HepG2 (cell line): ENCODE measurements at regions not wholly inside any gene's neighbourhood (a gene's known extent, or its start where the extent isn't known, plus 50 kb on each side); places are given as distances from the start of the nearest gene placed in this dataset.

Experiments
- ATAC-seq: fragments of 200-7000 bp; cut with Tn5 transposase; 3 replicates; pipeline ENCODE4 v1.9.1; 2020; ENCODE audit warnings: mild to moderate bottlenecking, moderate library complexity
- BruUV-seq: library from RNA; stranded (reverse); fragments of 400-500 nt; replicated peaks from 2 replicates; lab custom pipeline; 2021; lab: Mats Ljungman, UMichigan
- CTCF ChIA-PET: fragments of 300-600 bp; formaldehyde crosslinking; extraction: SDS; loops from one replicate; lab custom pipeline; 2021; ENCODE audit warnings: low total read pairs, inconsistent platforms, low intra/inter-chr PET ratio; lab: Yijun Ruan, JAX
- POLR2A ChIA-PET: fragments of 350-600 bp; sonication (Branson Sonifier 250); formaldehyde crosslinking; loops from one replicate; lab custom pipeline; 2020; ENCODE audit warnings: antibody characterized with exemption, inconsistent platforms; lab: Yijun Ruan, JAX
- DNase-seq: peaks from one replicate; pipeline ENCODE4 v3.0.0-alpha.2; 2015; ENCODE audit warnings: low spot score
- FAIRE-seq: peaks from 3 replicates; lab custom pipeline; 2011; peaks lifted over from hg19 to GRCh38; lab: Jason Lieb, UNC
- H2AFZ ChIP-seq: one replicate; pipeline ENCODE4 v1.6.1; 2011; ENCODE audit warnings: low read length, inconsistent platforms
- H3K27ac ChIP-seq: fragments of 300-600 bp; 3 replicates; pipeline ENCODE4 v1.8.0; 2011; ENCODE audit warnings: mixed run types, mild to moderate bottlenecking, mixed read lengths, low read length, inconsistent platforms; ENCODE audit not compliant: insufficient read depth; ENCODE audit errors: extremely low read length
- H3K27me3 ChIP-seq, 2 experiments: fragments of 200-600 bp in 1 of 2; 2 replicates in 1 of 2; 3 replicates in 1 of 2; pipeline versions ENCODE4 v1.6.0 to v1.8.0; 2011; ENCODE audit warnings: low read length in 2 of 2, mild to moderate bottlenecking in 2 of 2, moderate library complexity in 2 of 2, inconsistent platforms in 1 of 2; ENCODE audit not compliant: insufficient read depth in 2 of 2, control insufficient read depth in 1 of 2
- H3K36me3 ChIP-seq, 2 experiments: fragments of 200-600 bp in 1 of 2; replicated peaks in 1 of 2; 2 replicates in 1 of 2; 3 replicates in 1 of 2; pipeline versions ENCODE4 v1.5.1 to v1.8.0; 2011; ENCODE audit warnings: low read length in 2 of 2, inconsistent platforms in 1 of 2; ENCODE audit not compliant: insufficient read depth in 2 of 2, control insufficient read depth in 1 of 2
- H3K4me1 ChIP-seq: 2 replicates; pipeline ENCODE4 v1.5.1; 2012; ENCODE audit warnings: low read length, inconsistent platforms; ENCODE audit not compliant: insufficient read depth
- H3K4me2 ChIP-seq: 2 replicates; pipeline ENCODE4 v1.6.0; 2011; ENCODE audit warnings: low read depth, low read length, inconsistent platforms
- H3K4me3 ChIP-seq, 3 experiments: fragments of 200-600 bp in 1 of 3; sonication (generic), shearing (Covaris generic) in 1 of 3; replicated peaks in 1 of 3; 2 replicates each; pipeline ENCODE4 v1.5.1; 2011 to 2016; ENCODE audit warnings: low read length in 3 of 3, inconsistent platforms in 2 of 3, low read depth in 2 of 3, mild to moderate bottlenecking in 2 of 3, control low read depth in 1 of 3, mixed read lengths in 1 of 3; ENCODE audit not compliant: insufficient read depth in 1 of 3
- H3K79me2 ChIP-seq: one replicate; pipeline ENCODE4 v1.6.1; 2011; ENCODE audit warnings: low read length, inconsistent platforms; ENCODE audit not compliant: insufficient read depth
- H3K9ac ChIP-seq: 2 replicates; pipeline ENCODE4 v1.6.0; 2011; ENCODE audit warnings: mild to moderate bottlenecking, low read depth, low read length, inconsistent platforms; ENCODE audit not compliant: insufficient read depth
- H3K9me3 ChIP-seq: 2 replicates; pipeline ENCODE4 v1.5.1; 2012; ENCODE audit warnings: mild to moderate bottlenecking, low read length
- H4K20me1 ChIP-seq: 2 replicates; pipeline ENCODE4 v1.6.0; 2011; ENCODE audit warnings: inconsistent platforms, mild to moderate bottlenecking, low read length, moderate library complexity; ENCODE audit not compliant: insufficient read depth
- BCL6 ChIP-seq: IDR thresholded peaks from 2 replicates; pipeline ENCODE4 v1.6.1; 2016; ENCODE audit warnings: missing genetic modification reagents, missing compliant biosample characterization
- BRD4 ChIP-seq: sonication (generic); formaldehyde crosslinking; IDR thresholded peaks from 2 replicates; pipeline ENCODE4 v1.4.0; 2020; ENCODE audit warnings: missing genetic modification reagents
- CEBPB ChIP-seq: IDR thresholded peaks from 2 replicates; pipeline ENCODE4 v1.6.1; 2011; ENCODE audit warnings: low read depth, low read length, improper control_type of control experiment, borderline replicate concordance
- SRSF9 ChIP-seq: fragments of 200-400 bp; formaldehyde crosslinking; IDR thresholded peaks from 2 replicates; pipeline ENCODE4 v1.6.1; 2018; ENCODE audit warnings: borderline replicate concordance, mild to moderate bottlenecking, low read depth, low read length; ENCODE audit not compliant: insufficient read depth, poor library complexity, severe bottlenecking
- SYNCRIP ChIP-seq: fragments of 200-400 bp; formaldehyde crosslinking; IDR thresholded peaks from 2 replicates; pipeline ENCODE4 v1.6.1; 2018; ENCODE audit warnings: mild to moderate bottlenecking, low read depth, low read length; ENCODE audit not compliant: insufficient read depth
- XBP1 ChIP-seq: sonication (generic); formaldehyde crosslinking; IDR thresholded peaks from 2 replicates; pipeline ENCODE4 v1.5.0; 2020; ENCODE audit warnings: missing genetic modification reagents
- ZNF839 ChIP-seq: sonication (generic); formaldehyde crosslinking; IDR thresholded peaks from 2 replicates; pipeline ENCODE4 v1.4.0; 2020; ENCODE audit warnings: missing genetic modification reagents, mild to moderate bottlenecking, borderline replicate concordance
- WGBS: methylation state at CpG from one replicate; pipeline ENCODE4 v1.1.6; 2017; ENCODE audit warnings: low lambda C conversion rate; 5-methylcytosine and 5-hydroxymethylcytosine counted together
- in situ Hi-C: cut with HindIII; loops from 2 replicates; pipeline ENCODE4 v1.10.0; 2017; ENCODE audit warnings: low pct_unique_long_range_greater_than_20kb; ENCODE audit not compliant: extremely low pct_ligation_motif_present
- intact Hi-C: fragments of 100-400 bp; cut with micrococcal nuclease; formaldehyde crosslinking; loops from one replicate; pipeline ENCODE4 v1.10.0; 2022; ENCODE audit not compliant: unreplicated experiment
- TF ChIP-seq, protein P1 (sequence below): sonication (generic); formaldehyde crosslinking; IDR thresholded peaks from 2 replicates; pipeline ENCODE4 v1.4.0; 2020; ENCODE audit warnings: missing genetic modification reagents
- TF ChIP-seq, protein P2 (sequence below): sonication (generic); formaldehyde crosslinking; conservative IDR thresholded peaks from 2 replicates; pipeline ENCODE4 v1.8.0; 2022; ENCODE audit warnings: missing genetic modification reagents

DNA sequence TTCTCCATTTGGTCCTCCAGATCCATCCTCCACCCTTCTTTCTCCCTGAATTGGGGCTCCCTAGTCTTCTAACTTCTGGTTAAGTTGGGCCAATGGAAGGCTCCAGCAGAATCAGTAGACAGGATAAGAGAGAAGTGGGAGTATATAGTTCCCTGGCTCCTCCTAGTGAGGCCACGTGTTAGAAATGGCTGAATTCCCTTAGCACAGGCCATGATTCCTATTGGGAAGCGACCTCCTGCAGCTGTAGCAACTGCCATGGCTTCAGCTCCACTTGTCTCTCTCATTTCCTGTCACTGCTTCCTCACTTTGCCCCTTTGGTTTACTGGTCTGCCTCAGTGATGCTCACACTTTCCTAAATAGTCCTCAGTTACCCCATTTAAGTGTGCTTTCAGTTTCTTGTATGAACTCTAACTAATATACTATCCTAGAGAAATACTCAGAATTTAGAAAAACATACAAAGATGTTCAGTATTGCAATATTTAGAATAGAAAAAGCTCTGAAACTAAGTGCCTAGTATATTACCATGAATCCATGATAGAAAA is 104.8 kb upstream of the SMARCA2 start:
- Histone ChIP-seq H3K79me2 (no peaks in the 10 kb centered on the region), H4K20me1 (no peaks in the 10 kb centered on the region), H3K36me3 (no peaks in the 10 kb centered on the region), H3K27ac (no peak overlapping the region), H3K4me3 (no peak overlapping the region), H3K9me3 (no peaks in the 10 kb centered on the region; the same call in 1 of the 2 replicates), H3K27me3 (no peaks in the 10 kb centered on the region), H3K4me1 (no peaks in the 10 kb centered on the region), H3K9ac (no peak overlapping the region), H3K4me2 (no peak overlapping the region), H2AFZ (no peak overlapping the region)
- ChIA-PET POLR2A (no interaction called here), CTCF (no interaction called here)
- 0% methylated on average over 2 of the region's 2 CpGs for WGBS
- FAIRE-seq (no peak), DNase-seq (no peak), ATAC-seq (no peak)
- no TSS peak for BruUV-seq
- in situ Hi-C loops: no loop called here
- intact Hi-C loops: no loop called here
- TF ChIP-seq, protein P1, sequence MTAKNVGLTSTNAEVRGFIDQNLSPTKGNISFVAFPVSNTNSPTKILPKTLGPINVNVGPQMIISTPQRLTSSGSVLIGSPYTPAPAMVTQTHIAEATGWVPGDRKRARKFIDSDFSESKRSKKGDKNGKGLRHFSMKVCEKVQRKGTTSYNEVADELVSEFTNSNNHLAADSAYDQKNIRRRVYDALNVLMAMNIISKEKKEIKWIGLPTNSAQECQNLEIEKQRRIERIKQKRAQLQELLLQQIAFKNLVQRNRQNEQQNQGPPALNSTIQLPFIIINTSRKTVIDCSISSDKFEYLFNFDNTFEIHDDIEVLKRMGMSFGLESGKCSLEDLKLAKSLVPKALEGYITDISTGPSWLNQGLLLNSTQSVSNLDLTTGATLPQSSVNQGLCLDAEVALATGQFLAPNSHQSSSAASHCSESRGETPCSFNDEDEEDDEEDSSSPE (CRISPR knock-in tag): no peak
- TF ChIP-seq SYNCRIP (no peak), BCL6 (no peak), BRD4 (CRISPR knock-in tag) (no peak), CEBPB (no peak), SRSF9 (no peak), ZNF839 (no peak), XBP1 (CRISPR knock-in tag) (no peak)
- TF ChIP-seq, protein P2, sequence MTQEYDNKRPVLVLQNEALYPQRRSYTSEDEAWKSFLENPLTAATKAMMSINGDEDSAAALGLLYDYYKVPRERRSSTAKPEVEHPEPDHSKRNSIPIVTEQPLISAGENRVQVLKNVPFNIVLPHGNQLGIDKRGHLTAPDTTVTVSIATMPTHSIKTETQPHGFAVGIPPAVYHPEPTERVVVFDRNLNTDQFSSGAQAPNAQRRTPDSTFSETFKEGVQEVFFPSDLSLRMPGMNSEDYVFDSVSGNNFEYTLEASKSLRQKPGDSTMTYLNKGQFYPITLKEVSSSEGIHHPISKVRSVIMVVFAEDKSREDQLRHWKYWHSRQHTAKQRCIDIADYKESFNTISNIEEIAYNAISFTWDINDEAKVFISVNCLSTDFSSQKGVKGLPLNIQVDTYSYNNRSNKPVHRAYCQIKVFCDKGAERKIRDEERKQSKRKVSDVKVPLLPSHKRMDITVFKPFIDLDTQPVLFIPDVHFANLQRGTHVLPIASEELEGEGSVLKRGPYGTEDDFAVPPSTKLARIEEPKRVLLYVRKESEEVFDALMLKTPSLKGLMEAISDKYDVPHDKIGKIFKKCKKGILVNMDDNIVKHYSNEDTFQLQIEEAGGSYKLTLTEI: no peak
